PC-3 (cell line): ENCODE measurements at regions not wholly inside any gene's neighbourhood (a gene's known extent, or its start where the extent isn't known, plus 50 kb on each side); places are given as distances from the start of the nearest gene placed in this dataset.

Source experiments
- EZH2phosphoT487 ChIP-seq: fragments of 300-600 bp; sonication (generic); IDR thresholded peaks from 2 replicates; pipeline ENCODE4 v1.6.1; 2018; ENCODE audit warnings: mild to moderate bottlenecking, antibody characterized with exemption, low read length, borderline replicate concordance
- TF ChIP-seq, protein P1 (sequence below): fragments of 300-600 bp; sonication (generic); conservative IDR thresholded peaks from 2 replicates; pipeline ENCODE4 v1.5.1; 2017; ENCODE audit warnings: antibody characterized with exemption, low read depth, mild to moderate bottlenecking, low read length

DNA sequence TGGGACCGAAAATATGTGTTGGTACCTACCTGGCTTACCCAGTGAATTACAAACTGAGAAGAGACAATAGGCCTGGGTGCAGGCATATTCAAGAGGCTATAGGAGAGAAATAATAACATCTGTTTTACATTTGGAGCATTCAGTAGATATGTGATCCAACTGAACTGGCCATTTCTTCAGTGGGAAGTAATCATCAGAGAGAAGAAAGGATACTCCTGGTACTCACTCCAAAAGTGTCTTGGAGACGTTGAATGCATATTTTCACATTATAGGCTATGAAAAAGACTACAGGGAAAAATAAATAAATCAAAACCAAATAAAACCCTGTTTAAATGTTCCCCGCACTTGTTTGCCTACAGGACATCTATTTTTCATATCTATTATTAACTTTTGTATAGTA lies 1680.3 kb downstream of the REEP3 start:
- TF ChIP-seq, protein P1, sequence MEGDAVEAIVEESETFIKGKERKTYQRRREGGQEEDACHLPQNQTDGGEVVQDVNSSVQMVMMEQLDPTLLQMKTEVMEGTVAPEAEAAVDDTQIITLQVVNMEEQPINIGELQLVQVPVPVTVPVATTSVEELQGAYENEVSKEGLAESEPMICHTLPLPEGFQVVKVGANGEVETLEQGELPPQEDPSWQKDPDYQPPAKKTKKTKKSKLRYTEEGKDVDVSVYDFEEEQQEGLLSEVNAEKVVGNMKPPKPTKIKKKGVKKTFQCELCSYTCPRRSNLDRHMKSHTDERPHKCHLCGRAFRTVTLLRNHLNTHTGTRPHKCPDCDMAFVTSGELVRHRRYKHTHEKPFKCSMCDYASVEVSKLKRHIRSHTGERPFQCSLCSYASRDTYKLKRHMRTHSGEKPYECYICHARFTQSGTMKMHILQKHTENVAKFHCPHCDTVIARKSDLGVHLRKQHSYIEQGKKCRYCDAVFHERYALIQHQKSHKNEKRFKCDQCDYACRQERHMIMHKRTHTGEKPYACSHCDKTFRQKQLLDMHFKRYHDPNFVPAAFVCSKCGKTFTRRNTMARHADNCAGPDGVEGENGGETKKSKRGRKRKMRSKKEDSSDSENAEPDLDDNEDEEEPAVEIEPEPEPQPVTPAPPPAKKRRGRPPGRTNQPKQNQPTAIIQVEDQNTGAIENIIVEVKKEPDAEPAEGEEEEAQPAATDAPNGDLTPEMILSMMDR: no peak
- TF ChIP-seq EZH2phosphoT487: no peak
